Cardiac muscle cell (in vitro differentiated cells and primary cell): ENCODE measurements at regions not wholly inside any gene's neighbourhood (a gene's known extent, or its start where the extent isn't known, plus 50 kb on each side); places are given as distances from the start of the nearest gene placed in this dataset.

Experiments
- DNase-seq, 2 donors: peaks; one replicate each; pipeline versions ENCODE4 v3.0.0 to v3.0.0-alpha.2; 2010 to 2017; ENCODE audit warnings: low read depth in 1 of 2, low spot score in 1 of 2
- H3K27ac ChIP-seq: fragments of 200-600 bp; sonication (generic); 2 replicates; pipeline ENCODE4 v1.5.1; 2016
- H3K27me3 ChIP-seq: fragments of 200-600 bp; sonication (generic); 2 replicates; pipeline ENCODE4 v1.6.0; 2016; ENCODE audit warnings: control low read depth
- H3K36me3 ChIP-seq: fragments of 200-600 bp; sonication (generic); 2 replicates; pipeline ENCODE4 v1.5.1; 2016; ENCODE audit warnings: control low read depth
- H3K4me1 ChIP-seq: fragments of 200-600 bp; sonication (generic); 2 replicates; pipeline ENCODE4 v1.8.1; 2017; ENCODE audit warnings: low read depth, mild to moderate bottlenecking, mixed run types
- H3K4me3 ChIP-seq: fragments of 200-600 bp; sonication (generic); 2 replicates; pipeline ENCODE4 v1.5.1; 2016; ENCODE audit warnings: mild to moderate bottlenecking
- H3K9me3 ChIP-seq: fragments of 200-600 bp; sonication (generic); 2 replicates; pipeline ENCODE4 v1.5.1; 2017; ENCODE audit warnings: low read depth, mild to moderate bottlenecking, control low read depth
- CTCF ChIP-seq: IDR thresholded peaks from 2 replicates; pipeline ENCODE4 v1.5.1; 2012; ENCODE audit warnings: low read depth, mild to moderate bottlenecking, low read length

GRCh38 chr10:29127037-29127700, 161.7 kb upstream of the LYZL1 start:
- Histone ChIP-seq H3K9me3 (no peaks in the 10 kb centered on the region), H3K36me3 (no peaks in the 10 kb centered on the region), H3K4me1 (peaks cover 17% of the 10 kb centered on the region), H3K27me3 (no peaks in the 10 kb centered on the region), H3K27ac (no peak overlapping the region), H3K4me3 (no peak overlapping the region)
- TF ChIP-seq CTCF = no peak
- no peak for DNase-seq

GRCh38 chr10:29127731-29128130, 161.1 kb upstream of the LYZL1 start:
- H3K4me3 ChIP-seq = no peak overlapping the region
- peaks cover 21% of the 10 kb centered on the region for H3K4me1 ChIP-seq
- no peaks in the 10 kb centered on the region for H3K36me3 ChIP-seq
- no peak for DNase-seq
- H3K9me3 ChIP-seq = no peaks in the 10 kb centered on the region
- no peaks in the 10 kb centered on the region for H3K27me3 ChIP-seq
- TF ChIP-seq CTCF = no peak
- H3K27ac ChIP-seq = no peak overlapping the region

DNA sequence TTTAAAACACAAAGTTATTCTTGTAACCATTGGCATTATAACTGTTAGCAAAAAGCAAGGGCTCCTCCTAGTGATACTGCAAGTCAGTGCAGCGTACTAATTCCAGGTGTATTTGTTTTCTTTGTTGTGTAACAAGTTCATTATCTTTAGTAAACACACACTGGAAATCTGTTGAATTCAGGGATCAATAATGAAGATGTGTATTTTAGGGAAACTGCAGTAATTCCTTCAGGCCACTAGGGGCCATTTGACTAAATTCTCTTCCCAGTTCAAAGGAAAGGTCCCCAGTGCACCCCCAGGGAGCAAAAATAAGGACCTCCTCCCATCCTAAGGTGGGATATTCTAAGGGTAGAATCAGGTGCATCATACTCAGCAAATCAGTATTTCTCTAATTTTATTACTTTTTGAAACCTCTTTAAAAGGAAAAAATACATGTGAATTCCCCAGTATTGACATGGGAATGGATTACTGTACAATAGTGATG, 158.6 kb upstream of the LYZL1 start:
- peak; percentile 77 for TF ChIP-seq CTCF
- DNase-seq = peak; percentile 55 to 66
- H3K36me3 ChIP-seq = no peaks in the 10 kb centered on the region
- H3K4me3 ChIP-seq = no peak overlapping the region
- peaks cover 28% of the 10 kb centered on the region for H3K4me1 ChIP-seq
- no peaks in the 10 kb centered on the region for H3K27me3 ChIP-seq
- no peak overlapping the region for H3K27ac ChIP-seq
- no peaks in the 10 kb centered on the region for H3K9me3 ChIP-seq

GRCh38 chr10:29131952-29132547, 156.8 kb upstream of the LYZL1 start:
- no peaks in the 10 kb centered on the region for H3K9me3 ChIP-seq
- peaks cover 23% of the 10 kb centered on the region for H3K4me1 ChIP-seq
- no peaks in the 10 kb centered on the region for H3K27me3 ChIP-seq
- H3K27ac ChIP-seq = peak overlapping the region; percentile 64
- no peak overlapping the region for H3K4me3 ChIP-seq
- peak in 1 of 2 donors; percentile 72 for DNase-seq
- H3K36me3 ChIP-seq = no peaks in the 10 kb centered on the region
- no peak for TF ChIP-seq CTCF

GRCh38 chr10:29132551-29133111, 156.2 kb upstream of the LYZL1 start:
- no peaks in the 10 kb centered on the region for H3K27me3 ChIP-seq
- H3K4me1 ChIP-seq = peaks cover 18% of the 10 kb centered on the region
- H3K27ac ChIP-seq = peak overlapping the region; percentile 64
- TF ChIP-seq CTCF = no peak
- no peaks in the 10 kb centered on the region for H3K36me3 ChIP-seq
- peak in 1 of 2 donors; percentile 47 for DNase-seq
- H3K9me3 ChIP-seq = no peaks in the 10 kb centered on the region
- H3K4me3 ChIP-seq = no peak overlapping the region
